Right forelimb (tissue), 1 donor: ENCODE measurements at regions not wholly inside any gene's neighbourhood (a gene's known extent, or its start where the extent isn't known, plus 50 kb on each side); places are given as distances from the start of the nearest gene placed in this dataset.
"Not testable (repeated sequence)": the region's sequence is repeated elsewhere in the genome, so short reads cannot be mapped to it uniquely, and the experiment has no call there.

Source experiments
- DNase-seq: peaks from one replicate; pipeline ENCODE4 v3.0.0-alpha.2; 2018

- no peak for DNase-seq
Measured at GRCh38 chr14:104404922-104405321, 174.6 kb upstream of the C14orf180 start.

- no peak for DNase-seq
Measured at GRCh38 chr14:104405360-104406226, 174.0 kb upstream of the C14orf180 start.

- no peak for DNase-seq
Measured at GRCh38 chr14:104406831-104407230, 172.7 kb upstream of the C14orf180 start.

GRCh38 chr14:104416383-104416782, 163.2 kb upstream of the C14orf180 start:
- DNase-seq = no peak

- DNase-seq = no peak
Measured at GRCh38 chr14:104419865-104420505, 159.6 kb upstream of the C14orf180 start.

- DNase-seq = not testable (repeated sequence)
Measured at GRCh38 chr14:104420523-104420922, 159.0 kb upstream of the C14orf180 start.

- no peak for DNase-seq
Measured at GRCh38 chr14:104420990-104421389, 158.6 kb upstream of the C14orf180 start.

- no peak for DNase-seq
Measured at GRCh38 chr14:104421401-104421821, 158.2 kb upstream of the C14orf180 start.

- DNase-seq = no peak
Measured at GRCh38 chr14:104421892-104422828, 157.4 kb upstream of the C14orf180 start.

- DNase-seq = no peak
Measured at GRCh38 chr14:104422837-104423681, 156.5 kb upstream of the C14orf180 start.

GRCh38 chr14:104423701-104424405, 155.7 kb upstream of the C14orf180 start:
- no peak for DNase-seq

- DNase-seq = peak; percentile 79
Measured at GRCh38 chr14:104424406-104425072, 155.0 kb upstream of the C14orf180 start.

GRCh38 chr14:104425171-104425681, 154.3 kb upstream of the C14orf180 start:
- no peak for DNase-seq

GRCh38 chr14:104425763-104426646, 153.6 kb upstream of the C14orf180 start:
- DNase-seq = no peak

- DNase-seq = no peak
Measured at GRCh38 chr14:104427131-104427851, 152.3 kb upstream of the C14orf180 start.

- DNase-seq = no peak
Measured at GRCh38 chr14:104428333-104428851, 151.2 kb upstream of the C14orf180 start.

GRCh38 chr14:104428860-104429259, 150.7 kb upstream of the C14orf180 start:
- DNase-seq = no peak

- no peak for DNase-seq
Measured at GRCh38 chr14:104429291-104429861, 150.2 kb upstream of the C14orf180 start.
